Endothelial cell of hepatic sinusoid (primary cell): ENCODE measurements at regions not wholly inside any gene's neighbourhood (a gene's known extent, or its start where the extent isn't known, plus 50 kb on each side); places are given as distances from the start of the nearest gene placed in this dataset.

Source experiments
- in situ Hi-C: cut with HindIII; loops from 2 replicates; pipeline ENCODE4 v1.10.0; 2017; ENCODE audit warnings: low sequenced_read_pairs

DNA sequence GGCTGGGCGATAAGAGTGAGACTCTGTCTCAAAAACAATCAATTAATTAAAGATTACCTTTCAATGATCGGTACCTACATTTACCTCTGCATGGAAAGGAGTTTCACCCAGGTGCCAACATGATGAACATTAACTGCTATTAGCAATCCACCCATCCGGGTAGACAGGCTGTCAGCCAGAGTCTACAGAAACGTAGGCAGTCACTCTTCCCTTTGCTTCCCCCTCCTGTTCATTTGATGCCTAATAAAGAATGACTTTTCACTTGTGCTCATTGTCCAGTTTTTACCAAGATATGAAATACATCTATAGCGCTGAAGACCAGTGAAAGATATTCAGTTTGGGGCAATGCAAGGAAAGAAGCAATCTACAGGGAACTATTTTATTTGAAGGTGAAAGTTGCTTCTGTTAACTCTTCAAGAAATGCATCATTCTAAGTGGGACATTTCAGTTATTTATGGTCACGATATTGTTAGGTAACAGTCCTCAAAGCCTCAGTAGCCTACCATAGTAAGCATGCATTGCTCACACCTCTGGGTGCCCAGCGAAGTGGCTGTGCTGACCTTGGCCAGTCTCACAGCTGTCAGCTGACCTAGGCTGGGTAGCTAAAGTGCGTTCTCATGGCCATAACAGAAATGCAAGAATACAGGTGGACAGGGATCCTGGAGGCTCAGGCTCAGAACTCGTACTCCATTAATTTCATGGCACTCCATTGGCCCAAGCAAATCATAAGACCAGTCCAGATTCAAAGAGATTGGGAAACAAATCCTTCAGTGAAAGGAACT is 87.2 kb upstream of the DMRT1 start:
- in situ Hi-C loops = loop anchor here (5.0 to 25.0 kb wide), 2 partner anchors 52 to 142 kb away; no protein-coding TSS in a partner anchor

DNA sequence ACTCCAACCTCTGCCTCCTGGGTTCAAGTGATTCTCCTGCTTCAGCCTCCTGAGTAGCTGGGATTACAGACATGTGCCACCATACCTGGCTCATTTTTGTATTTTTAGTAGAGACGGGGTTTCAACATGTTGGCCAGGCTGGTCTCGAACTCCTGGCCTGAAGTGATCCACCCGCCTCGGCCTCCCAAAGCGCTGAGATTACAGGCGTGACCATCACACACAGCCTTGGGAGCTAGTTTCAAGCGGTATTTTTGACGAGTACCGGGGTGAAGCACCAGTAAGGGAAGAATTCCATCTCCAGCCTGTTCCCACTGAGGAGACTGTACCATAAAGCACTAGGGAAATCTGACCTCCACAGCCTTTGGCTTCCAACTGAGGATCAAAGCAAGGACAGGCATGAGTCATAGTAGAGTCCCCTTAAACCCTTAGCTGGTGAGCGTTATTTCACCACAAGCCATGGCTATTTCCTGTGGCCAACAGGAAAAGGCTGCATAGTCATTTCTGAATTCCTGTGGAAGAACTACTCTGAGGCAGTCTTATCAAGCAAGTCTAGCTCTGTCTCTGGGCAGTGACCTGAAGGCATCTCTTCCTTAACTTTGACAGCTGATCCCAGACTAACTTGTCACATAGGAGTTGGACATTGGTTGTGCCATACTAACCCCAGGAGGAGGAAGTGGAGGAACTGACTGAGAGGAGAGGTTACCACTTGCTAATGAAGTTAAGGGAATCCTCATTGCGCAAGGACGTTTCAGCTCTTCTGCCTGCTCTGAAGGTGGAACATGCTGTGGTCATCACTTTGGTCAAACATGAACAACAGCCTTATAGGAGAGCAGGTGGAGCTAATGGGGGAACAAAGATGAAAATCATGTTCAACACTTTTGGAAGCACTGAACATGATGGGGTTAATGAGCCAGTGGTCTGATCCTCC is 85.8 kb upstream of the DMRT1 start:
- in situ Hi-C loops = loop anchor here (25.0 kb wide), 1 partner anchor 143 kb away; no protein-coding TSS in a partner anchor

DNA sequence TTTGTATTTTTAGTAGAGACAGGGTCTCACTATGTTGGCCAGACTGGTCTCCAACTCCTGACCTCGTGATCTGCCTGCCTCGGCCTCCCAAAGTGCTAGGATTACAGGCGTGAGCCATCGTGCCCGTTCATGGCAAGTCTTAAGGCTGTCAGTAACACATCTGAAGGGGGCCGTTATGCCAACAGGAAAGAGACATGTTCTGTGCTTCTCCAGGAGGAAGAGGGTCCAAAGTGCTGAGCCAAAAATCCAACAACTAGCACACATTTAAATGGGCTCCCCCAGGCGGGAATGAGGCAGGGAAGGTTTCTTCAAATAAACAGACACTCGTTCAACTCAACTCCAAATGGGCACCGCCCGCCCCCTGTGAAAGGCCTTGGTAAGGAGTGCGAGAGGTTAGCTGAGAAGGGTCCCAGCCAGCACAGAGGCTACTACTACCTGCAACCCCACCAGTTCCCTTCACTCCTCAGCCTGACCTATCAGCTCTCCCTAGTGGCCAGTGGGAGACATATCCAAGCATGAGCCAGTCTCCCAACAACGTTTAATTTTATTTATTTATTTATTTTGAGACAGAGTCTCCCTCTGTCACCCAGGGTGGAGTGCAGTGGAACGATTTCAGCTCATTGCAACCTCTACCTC is 84.1 kb upstream of the DMRT1 start:
- in situ Hi-C loops = loop anchor here (25.0 kb wide), 1 partner anchor 145 kb away; no protein-coding TSS in a partner anchor

GRCh38 chr9:758146-758545 is 83.4 kb upstream of the DMRT1 start:
- in situ Hi-C loops = loop anchor here (25.0 kb wide), 1 partner anchor 146 kb away; no protein-coding TSS in a partner anchor

DNA sequence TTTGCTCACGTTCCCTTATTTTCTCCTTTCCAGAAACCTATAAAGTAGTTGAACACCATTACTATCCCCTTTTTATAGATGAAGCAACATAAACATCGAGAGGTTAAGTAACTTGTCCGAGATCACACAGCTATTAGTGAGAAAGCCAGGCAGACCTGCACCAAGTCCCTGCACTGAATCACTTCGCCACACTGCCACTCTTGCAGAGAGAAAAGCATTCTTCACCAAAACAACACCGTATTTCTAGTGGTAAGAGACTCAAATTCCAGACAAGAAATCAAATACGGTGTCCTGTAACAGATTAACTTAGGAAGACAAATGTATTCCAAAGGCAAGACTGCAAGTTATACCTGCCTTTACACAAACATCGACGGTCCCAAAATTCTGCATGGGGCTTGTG is 82.0 kb upstream of the DMRT1 start:
- in situ Hi-C loops = loop anchor here (25.0 kb wide), 1 partner anchor 147 kb away; no protein-coding TSS in a partner anchor

DNA sequence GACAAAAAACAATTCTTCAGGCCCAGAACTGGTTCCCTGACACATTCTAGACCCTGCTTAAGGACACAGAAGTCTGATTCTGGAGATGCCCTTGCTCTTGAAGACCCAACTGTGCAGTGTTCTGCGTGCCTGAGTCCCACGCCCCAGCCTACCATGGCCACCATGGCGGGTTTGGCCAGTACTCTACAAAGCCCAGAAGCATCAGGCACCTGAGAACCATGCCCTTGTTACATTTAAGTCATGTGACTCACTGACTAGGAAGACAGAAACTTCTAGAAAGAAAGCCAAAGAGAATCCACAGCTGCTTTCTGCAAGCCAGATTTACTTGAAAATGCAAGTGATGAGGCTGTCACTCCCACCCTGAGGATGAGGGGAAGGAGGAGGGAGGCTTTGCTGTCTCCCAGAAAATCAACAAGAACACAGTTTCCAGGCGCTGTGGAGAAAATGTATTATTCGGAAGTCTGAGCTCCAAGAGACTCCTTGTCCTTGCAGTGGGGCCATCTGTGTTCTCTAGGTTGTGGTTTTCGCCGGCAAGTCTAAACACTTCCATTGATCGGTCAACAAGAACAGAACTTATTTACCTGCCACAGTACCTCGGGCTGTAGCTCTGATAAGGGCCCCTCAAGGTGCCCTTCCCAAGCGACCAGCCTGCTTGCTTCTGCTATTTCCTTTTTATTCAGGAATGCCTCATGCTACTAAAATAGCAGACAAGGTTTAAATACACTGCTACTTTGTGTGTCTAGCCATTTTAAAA is 81.3 kb upstream of the DMRT1 start:
- in situ Hi-C loops = loop anchor here (25.0 kb wide), 1 partner anchor 148 kb away; no protein-coding TSS in a partner anchor

GRCh38 chr9:761176-761792 is 80.2 kb upstream of the DMRT1 start:
- in situ Hi-C loops = loop anchor here (25.0 kb wide), 1 partner anchor 149 kb away; no protein-coding TSS in a partner anchor

DNA sequence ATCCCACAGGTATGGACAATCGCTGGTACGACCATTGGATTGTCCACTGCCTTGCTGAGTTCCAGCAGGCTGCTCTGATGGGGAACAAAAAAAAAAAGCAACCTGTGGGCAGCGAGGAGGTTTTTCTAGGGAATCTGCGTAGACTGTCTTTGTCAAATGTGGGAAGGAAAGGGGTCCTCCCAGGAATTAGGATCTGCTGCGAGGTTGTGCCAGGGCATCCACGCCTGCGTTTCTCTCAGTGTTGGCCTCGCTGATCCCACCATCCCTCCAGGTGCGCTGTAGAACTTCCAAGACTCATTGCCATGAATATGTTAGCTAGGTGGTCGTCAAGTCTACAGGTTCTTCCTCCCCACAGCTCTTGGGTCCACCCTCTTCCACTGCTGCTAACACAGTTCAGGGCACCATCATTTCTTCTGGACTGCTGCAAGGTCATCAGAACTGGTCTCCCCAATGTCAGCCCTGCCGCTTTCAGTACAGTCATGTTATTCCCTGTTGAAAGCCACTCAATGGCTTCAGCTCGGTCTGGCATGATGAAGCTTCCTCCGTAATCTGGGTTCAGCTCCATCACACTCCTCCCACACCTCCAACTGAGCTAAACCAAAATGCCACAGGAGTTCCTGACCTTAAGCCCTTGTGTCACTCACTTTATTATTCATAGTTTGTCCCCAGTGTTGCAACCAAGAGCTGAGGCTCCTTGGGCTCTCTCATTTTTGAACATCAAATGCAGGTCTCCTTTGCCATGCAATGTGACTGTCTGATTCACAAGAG is 79.5 kb upstream of the DMRT1 start:
- in situ Hi-C loops = loop anchor here (25.0 kb wide), 1 partner anchor 150 kb away; no protein-coding TSS in a partner anchor

DNA sequence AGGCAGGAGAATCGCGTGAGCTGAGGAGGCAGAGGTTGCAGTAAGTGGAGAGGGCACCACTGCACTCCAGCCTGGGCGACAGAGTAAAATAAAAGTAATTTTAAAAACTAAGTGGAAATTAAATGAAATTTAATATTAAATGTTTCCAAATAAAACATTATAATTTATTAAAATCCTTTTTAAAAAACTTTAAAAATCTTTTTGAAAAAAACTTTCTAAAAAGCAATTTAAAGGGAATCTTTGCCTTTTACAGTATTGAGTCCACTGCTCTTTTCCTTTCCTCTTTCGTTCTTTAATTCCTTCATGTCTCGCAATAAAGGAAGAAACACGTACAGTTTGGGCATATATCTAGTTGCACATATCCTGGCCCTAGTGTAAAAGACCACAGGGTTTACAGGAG is 77.8 kb upstream of the DMRT1 start:
- in situ Hi-C loops = loop anchor here (25.0 kb wide), 1 partner anchor 151 kb away; no protein-coding TSS in a partner anchor

DNA sequence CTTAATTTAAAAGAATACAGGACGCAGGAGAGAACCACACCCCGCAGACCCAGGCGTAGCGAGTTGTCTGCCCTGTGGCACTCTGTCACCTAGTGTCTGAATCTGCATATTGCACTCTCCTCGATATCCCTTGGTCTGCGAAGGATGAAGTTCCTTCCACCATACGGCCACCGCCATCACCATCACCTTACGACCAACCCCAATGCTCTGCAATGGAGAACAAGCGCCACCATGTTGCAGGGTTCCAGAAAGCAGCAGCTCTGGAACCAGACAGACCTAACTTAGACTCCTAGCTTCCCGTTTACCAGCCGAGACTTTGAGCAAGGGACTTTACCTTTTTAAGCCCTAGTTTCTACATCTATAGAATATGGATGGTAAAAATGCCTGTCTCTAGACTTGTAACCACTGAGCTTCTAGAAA is 77.4 kb upstream of the DMRT1 start:
- in situ Hi-C loops = loop anchor here (25.0 kb wide), 1 partner anchor 152 kb away; no protein-coding TSS in a partner anchor

DNA sequence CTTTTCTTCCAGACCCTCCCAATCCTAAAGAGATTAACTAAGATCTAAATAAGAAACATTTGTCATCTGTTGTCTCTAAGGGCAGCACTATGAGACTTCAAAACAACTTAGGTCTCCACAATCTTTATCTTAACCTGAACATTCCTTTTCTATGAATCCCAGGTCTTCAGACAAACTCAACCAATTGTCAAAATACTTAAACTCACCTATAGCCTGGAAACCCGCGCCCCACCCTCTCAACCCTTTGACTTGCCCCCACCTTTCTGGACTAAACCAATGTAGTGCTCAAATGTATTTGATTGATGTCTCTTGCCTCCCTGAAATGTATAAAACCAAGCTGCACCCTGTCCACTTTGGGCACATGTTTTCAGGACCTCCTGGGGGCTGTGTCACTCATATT is 76.5 kb upstream of the DMRT1 start:
- in situ Hi-C loops = loop anchor here (25.0 kb wide), 1 partner anchor 153 kb away; no protein-coding TSS in a partner anchor

DNA sequence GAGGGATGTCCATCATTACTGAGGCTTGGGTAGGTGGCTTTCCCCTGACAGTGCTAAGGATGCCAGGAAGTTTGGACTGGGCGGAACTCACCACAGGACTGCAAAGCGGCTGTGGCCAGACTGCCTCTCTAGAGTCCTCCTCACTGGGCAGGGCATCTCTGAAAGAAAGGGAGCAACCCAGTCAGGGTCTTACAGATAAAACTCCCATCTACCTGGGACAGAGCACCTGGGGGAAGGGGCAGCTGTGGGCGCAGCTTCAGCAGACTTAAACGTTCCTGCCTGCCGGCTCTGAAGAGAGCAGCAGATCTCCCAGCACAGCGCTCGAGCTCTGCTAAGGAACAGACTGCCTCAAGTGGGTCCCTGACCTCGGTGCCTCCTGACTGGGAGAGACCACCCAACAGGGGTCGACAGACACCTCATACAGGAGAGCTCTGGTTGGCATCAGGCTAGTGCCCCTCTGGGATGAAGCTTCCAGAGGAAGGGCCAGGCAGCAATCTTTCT is 74.4 kb upstream of the DMRT1 start:
- in situ Hi-C loops = loop anchor here (25.0 kb wide), 1 partner anchor 155 kb away; no protein-coding TSS in a partner anchor

DNA sequence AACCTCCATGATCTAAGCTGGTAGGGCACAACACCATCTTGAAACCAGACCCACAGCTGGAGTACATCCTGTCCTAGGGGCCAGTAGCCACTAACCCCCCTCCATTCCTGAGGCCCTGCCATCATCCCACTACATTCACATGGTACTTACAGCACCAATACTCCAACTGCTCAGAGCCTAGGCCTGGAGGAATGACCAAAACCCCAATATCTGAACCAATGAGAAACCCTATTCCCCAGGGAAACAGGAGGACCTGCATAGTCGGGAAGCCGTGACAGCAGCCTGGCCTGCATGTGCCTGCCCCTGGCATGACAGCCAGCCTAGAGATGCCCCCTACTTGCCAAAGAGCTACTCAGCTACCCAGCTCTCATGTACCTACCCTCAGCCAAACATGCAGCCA is 65.4 kb upstream of the DMRT1 start:
- in situ Hi-C loops = no loop called here

DNA sequence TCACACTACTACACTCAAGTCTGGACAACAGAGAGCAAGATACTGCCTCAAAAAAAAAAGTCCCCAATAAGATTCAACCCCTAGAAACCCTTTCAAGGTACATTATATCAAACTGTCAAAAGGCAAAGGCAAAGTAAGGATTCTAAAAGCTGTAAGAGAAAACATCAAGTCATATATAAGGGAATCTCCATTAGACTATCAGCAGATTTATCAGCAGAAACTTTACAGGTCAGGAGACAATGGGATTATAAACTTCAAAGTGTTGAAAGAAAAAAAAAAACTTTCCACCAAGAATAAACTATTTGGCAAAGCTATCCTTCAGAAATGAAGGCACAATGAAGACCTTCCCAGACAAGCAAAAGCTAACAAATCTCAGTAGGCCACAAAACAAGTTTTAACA is 63.5 kb upstream of the DMRT1 start:
- in situ Hi-C loops = no loop called here

GRCh38 chr9:784202-784601 is 57.3 kb upstream of the DMRT1 start:
- in situ Hi-C loops = no loop called here

GRCh38 chr9:784916-785315 is 56.6 kb upstream of the DMRT1 start:
- in situ Hi-C loops = no loop called here

- in situ Hi-C loops = no loop called here
These were observed 55.5 kb upstream of the DMRT1 start for GRCh38 chr9:785997-786396.

- in situ Hi-C loops = no loop called here
These were observed 55.1 kb upstream of the DMRT1 start for GRCh38 chr9:786405-786804.
